IMR-90 (cell line): ENCODE measurements at regions not wholly inside any gene's neighbourhood (a gene's known extent, or its start where the extent isn't known, plus 50 kb on each side); places are given as distances from the start of the nearest gene placed in this dataset.

Experiments
- ATAC-seq: fragments of 200-7000 bp; cut with Tn5 transposase; 2 replicates; pipeline ENCODE4 v1.9.1; 2020; ENCODE audit warnings: low read depth, mild to moderate bottlenecking, moderate library complexity
- BruUV-seq: library from RNA; stranded (reverse); fragments of 400-500 nt; replicated peaks from 2 replicates; lab custom pipeline; 2021; lab: Mats Ljungman, UMichigan
- CTCF ChIA-PET: fragments of 300-600 bp; formaldehyde crosslinking; extraction: SDS; loops from one replicate; lab custom pipeline; 2021; ENCODE audit warnings: antibody characterized with exemption; lab: Yijun Ruan, JAX
- POLR2A ChIA-PET: fragments of 300-600 bp; sonication (Branson Sonifier 250); formaldehyde crosslinking; loops from one replicate; lab custom pipeline; 2022; ENCODE audit warnings: antibody characterized with exemption; ENCODE audit not compliant: unreplicated experiment; lab: Charles Lee
- DNase-seq: peaks from one replicate; pipeline ENCODE4 v3.0.0; 2013
- H2AFZ ChIP-seq: replicated peaks from 2 replicates; pipeline ENCODE3; 2013; ENCODE audit warnings: low read length, mild to moderate bottlenecking; ENCODE audit not compliant: poor library complexity
- H2AK5ac ChIP-seq: 2 replicates; pipeline ENCODE4 v1.6.1; 2013; ENCODE audit warnings: low read depth, low read length, inconsistent platforms
- H2AK9ac ChIP-seq: replicated peaks from 2 replicates; pipeline ENCODE3; 2013; ENCODE audit warnings: mild to moderate bottlenecking, low read depth, low read length, moderate library complexity; ENCODE audit not compliant: poor library complexity
- H2BK120ac ChIP-seq: 2 replicates; pipeline ENCODE4 v1.6.1; 2013; ENCODE audit warnings: low read depth, low read length, inconsistent platforms
- H2BK15ac ChIP-seq: 3 replicates; pipeline ENCODE4 v1.6.1; 2013; ENCODE audit warnings: low read depth, low read length, inconsistent platforms
- H2BK20ac ChIP-seq: 2 replicates; pipeline ENCODE4 v1.6.1; 2013; ENCODE audit warnings: low read depth, mild to moderate bottlenecking, inconsistent platforms, low read length, moderate library complexity
- H2BK5ac ChIP-seq: 2 replicates; pipeline ENCODE4 v1.6.1; 2013; ENCODE audit warnings: mild to moderate bottlenecking, low read depth, low read length, inconsistent platforms; ENCODE audit not compliant: poor library complexity, severe bottlenecking
- H3K14ac ChIP-seq: replicated peaks from 2 replicates; pipeline ENCODE4 v1.6.1; 2013; ENCODE audit warnings: low read depth, low read length, inconsistent platforms
- H3K18ac ChIP-seq: 2 replicates; pipeline ENCODE4 v1.6.1; 2013; ENCODE audit warnings: low read depth, low read length, control low read depth
- H3K23ac ChIP-seq: 2 replicates; pipeline ENCODE4 v1.6.1; 2013; ENCODE audit warnings: low read depth, low read length, inconsistent platforms
- H3K27ac ChIP-seq: 2 replicates; pipeline ENCODE4 v1.5.1; 2013; ENCODE audit warnings: mild to moderate bottlenecking, control low read depth, low read length; ENCODE audit not compliant: insufficient read depth
- H3K27me3 ChIP-seq: 2 replicates; pipeline ENCODE4 v1.6.1; 2013; ENCODE audit warnings: low read length; ENCODE audit not compliant: control insufficient read depth, insufficient read depth
- H3K36me3 ChIP-seq: 2 replicates; pipeline ENCODE4 v1.6.1; 2013; ENCODE audit warnings: low read length, mixed read lengths; ENCODE audit not compliant: control insufficient read depth, insufficient read depth
- H3K4ac ChIP-seq: 2 replicates; pipeline ENCODE4 v1.6.1; 2013; ENCODE audit warnings: low read depth, low read length, inconsistent platforms
- H3K4me1 ChIP-seq: 2 replicates; pipeline ENCODE4 v1.6.1; 2013; ENCODE audit warnings: low read length, mixed read lengths; ENCODE audit not compliant: control insufficient read depth, insufficient read depth
- H3K4me2 ChIP-seq: 2 replicates; pipeline ENCODE4 v1.6.1; 2013; ENCODE audit warnings: low read depth, mild to moderate bottlenecking, control low read depth, low read length, moderate library complexity
- H3K4me3 ChIP-seq: 2 replicates; pipeline ENCODE4 v1.5.1; 2013; ENCODE audit warnings: low read depth, mild to moderate bottlenecking, control low read depth, low read length, moderate library complexity; ENCODE audit not compliant: insufficient read depth
- H3K56ac ChIP-seq: 2 replicates; pipeline ENCODE4 v1.6.1; 2013; ENCODE audit warnings: low read length, inconsistent platforms; ENCODE audit not compliant: insufficient read depth; ENCODE audit errors: extremely low read depth
- H3K79me1 ChIP-seq, 2 experiments: 2 replicates each; pipeline ENCODE4 v1.6.1; 2013; ENCODE audit warnings: low read length in 2 of 2, inconsistent platforms in 1 of 2, low read depth in 1 of 2
- H3K9ac ChIP-seq: 2 replicates; pipeline ENCODE4 v1.6.1; 2013; ENCODE audit warnings: low read depth, low read length, control low read depth
- H3K9me1 ChIP-seq: 2 replicates; pipeline ENCODE4 v1.6.1; 2013; ENCODE audit warnings: low read length, inconsistent platforms; ENCODE audit not compliant: insufficient read depth
- H3K9me3 ChIP-seq: 2 replicates; pipeline ENCODE4 v1.6.1; 2013; ENCODE audit warnings: low read length; ENCODE audit not compliant: control insufficient read depth, insufficient read depth
- H4K20me1 ChIP-seq: 2 replicates; pipeline ENCODE4 v1.6.1; 2013; ENCODE audit warnings: low read length, inconsistent platforms; ENCODE audit not compliant: insufficient read depth
- H4K5ac ChIP-seq: 2 replicates; pipeline ENCODE4 v1.6.1; 2013; ENCODE audit warnings: mild to moderate bottlenecking, low read depth, low read length, control low read depth
- H4K8ac ChIP-seq, 2 experiments: 2 replicates each; pipeline ENCODE4 v1.6.1; 2013; ENCODE audit warnings: low read depth in 2 of 2, low read length in 2 of 2, control low read depth in 1 of 2, inconsistent platforms in 1 of 2
- H4K91ac ChIP-seq: 2 replicates; pipeline ENCODE4 v1.6.1; 2013; ENCODE audit warnings: low read depth, low read length, inconsistent platforms; ENCODE audit not compliant: insufficient read depth
- BHLHE40 ChIP-seq: fragments of 150-350 bp; IDR thresholded peaks from 2 replicates; pipeline ENCODE4 v1.6.1; 2016; ENCODE audit warnings: mild to moderate bottlenecking, low read depth, low read length
- CEBPB ChIP-seq: IDR thresholded peaks from 2 replicates; pipeline ENCODE4 v1.6.1; 2012; ENCODE audit warnings: low read depth, low read length, improper control_type of control experiment
- CHD1 ChIP-seq: IDR thresholded peaks from 2 replicates; pipeline ENCODE4 v1.6.1; 2012; ENCODE audit warnings: low read depth, low read length, improper control_type of control experiment
- FOS ChIP-seq: fragments of 150-350 bp; IDR thresholded peaks from 2 replicates; pipeline ENCODE4 v1.6.1; 2016; ENCODE audit warnings: low read depth, low read length
- MAFK ChIP-seq: IDR thresholded peaks from 2 replicates; pipeline ENCODE4 v1.6.1; 2012; ENCODE audit warnings: low read depth, low read length, improper control_type of control experiment
- MAZ ChIP-seq: IDR thresholded peaks from 2 replicates; pipeline ENCODE4 v1.6.1; 2012; ENCODE audit warnings: low read depth, mild to moderate bottlenecking, low read length, improper control_type of control experiment, moderate library complexity, borderline replicate concordance
- NFE2L2 ChIP-seq: fragments of 150-350 bp; IDR thresholded peaks from 2 replicates; pipeline ENCODE4 v1.6.1; 2016; ENCODE audit warnings: low read depth, mild to moderate bottlenecking, low read length
- POLR2A ChIP-seq: IDR thresholded peaks from 2 replicates; pipeline ENCODE4 v1.6.1; 2012; ENCODE audit warnings: mild to moderate bottlenecking, low read depth, low read length
- RAD21 ChIP-seq: IDR thresholded peaks from 2 replicates; pipeline ENCODE4 v1.6.1; 2012; ENCODE audit warnings: low read length, improper control_type of control experiment
- RCOR1 ChIP-seq: IDR thresholded peaks from 2 replicates; pipeline ENCODE4 v1.6.1; 2012; ENCODE audit warnings: mild to moderate bottlenecking, low read length, improper control_type of control experiment; ENCODE audit not compliant: insufficient replicate concordance
- RFX5 ChIP-seq: IDR thresholded peaks from 2 replicates; pipeline ENCODE4 v1.8.0; 2012; ENCODE audit warnings: low read depth, mild to moderate bottlenecking, low read length, moderate library complexity
- dilution Hi-C: fragments of 300-500 bp; cut with HindIII; formaldehyde crosslinking; loops from one replicate; pipeline ENCODE4 v1.14.3; 2018; ENCODE audit warnings: low sequenced_read_pairs; ENCODE audit not compliant: unreplicated experiment
- in situ Hi-C: fragments of 300-500 bp; cut with MboI; formaldehyde crosslinking; loops from 3 replicates; pipeline ENCODE4 v1.14.3; 2019; ENCODE audit warnings: low sequenced_read_pairs, inconsistent platforms, mixed read lengths
- intact Hi-C: fragments of 100-400 bp; cut with micrococcal nuclease; formaldehyde crosslinking; loops from 2 replicates; pipeline ENCODE4 v1.10.0; 2022
- TF ChIP-seq, protein P1 (sequence below): fragments of 150-350 bp; IDR thresholded peaks from 2 replicates; pipeline ENCODE4 v1.6.1; 2017; ENCODE audit warnings: mild to moderate bottlenecking, antibody characterized with exemption, low read length, low read depth
- TF ChIP-seq, protein P2 (sequence below): fragments of 150-350 bp; IDR thresholded peaks from 2 replicates; pipeline ENCODE4 v1.6.1; 2016; ENCODE audit warnings: low read depth, mild to moderate bottlenecking, low read length, moderate library complexity, borderline replicate concordance

DNA sequence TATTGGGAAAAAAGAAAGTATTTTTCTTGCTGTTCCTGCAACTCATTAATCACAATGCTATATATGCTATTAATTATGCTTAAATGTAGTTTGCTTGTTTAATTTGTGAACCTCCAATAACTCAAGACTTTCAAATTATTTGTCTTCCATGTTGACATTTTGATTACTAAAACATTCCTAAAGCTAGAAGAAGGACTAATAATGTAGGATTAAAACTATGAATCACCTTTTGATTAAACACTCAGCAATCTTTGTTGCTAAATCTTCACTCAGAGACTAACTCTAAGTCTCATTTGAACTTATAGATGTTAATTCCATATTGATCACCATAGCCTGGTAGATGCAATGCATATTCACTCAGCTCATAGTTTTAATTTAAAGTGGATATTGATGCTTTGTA, 524.6 kb upstream of the ZEB2 start:
- no peak overlapping the region for H3K4me3 ChIP-seq
- H3K18ac ChIP-seq = no peak overlapping the region
- H3K27me3 ChIP-seq = no peaks in the 10 kb centered on the region
- ATAC-seq (no peak), DNase-seq (no peak)
- 0 out of 2 replicates have a peak overlapping the region, but pooled peaks have one; percentile 16 for H2BK20ac ChIP-seq
- BruUV-seq = no TSS peak
- no peak overlapping the region for H3K14ac ChIP-seq
- H4K20me1 ChIP-seq = no peaks in the 10 kb centered on the region
- dilution Hi-C loops = no loop called here
- H3K27ac ChIP-seq = no peak overlapping the region
- H3K23ac ChIP-seq = no peak overlapping the region
- ChIA-PET CTCF (interaction anchor here (0.6 kb wide), 1 partner anchor 1558 kb away, joined by 5 read pairs; no protein-coding TSS in a partner anchor), POLR2A (no interaction called here)
- no peaks in the 10 kb centered on the region for H3K4me1 ChIP-seq
- H3K4ac ChIP-seq = no peak overlapping the region
- intact Hi-C loops = no loop called here
- no peak overlapping the region for H2AK9ac ChIP-seq
- H3K79me1 ChIP-seq = no peaks in the 10 kb centered on the region
- TF ChIP-seq, protein P1, sequence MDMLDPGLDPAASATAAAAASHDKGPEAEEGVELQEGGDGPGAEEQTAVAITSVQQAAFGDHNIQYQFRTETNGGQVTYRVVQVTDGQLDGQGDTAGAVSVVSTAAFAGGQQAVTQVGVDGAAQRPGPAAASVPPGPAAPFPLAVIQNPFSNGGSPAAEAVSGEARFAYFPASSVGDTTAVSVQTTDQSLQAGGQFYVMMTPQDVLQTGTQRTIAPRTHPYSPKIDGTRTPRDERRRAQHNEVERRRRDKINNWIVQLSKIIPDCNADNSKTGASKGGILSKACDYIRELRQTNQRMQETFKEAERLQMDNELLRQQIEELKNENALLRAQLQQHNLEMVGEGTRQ = no peak
- TF ChIP-seq NFE2L2 = no peak
- no peak for TF ChIP-seq MAFK
- no peak for TF ChIP-seq BHLHE40
- no peak for TF ChIP-seq POLR2A
- TF ChIP-seq CHD1 = no peak
- no peak for TF ChIP-seq MAZ
- TF ChIP-seq RAD21 = no peak
- no peak for TF ChIP-seq CEBPB
- no peak for TF ChIP-seq RCOR1
- no peak for TF ChIP-seq RFX5
- TF ChIP-seq FOS = no peak
- TF ChIP-seq, protein P2, sequence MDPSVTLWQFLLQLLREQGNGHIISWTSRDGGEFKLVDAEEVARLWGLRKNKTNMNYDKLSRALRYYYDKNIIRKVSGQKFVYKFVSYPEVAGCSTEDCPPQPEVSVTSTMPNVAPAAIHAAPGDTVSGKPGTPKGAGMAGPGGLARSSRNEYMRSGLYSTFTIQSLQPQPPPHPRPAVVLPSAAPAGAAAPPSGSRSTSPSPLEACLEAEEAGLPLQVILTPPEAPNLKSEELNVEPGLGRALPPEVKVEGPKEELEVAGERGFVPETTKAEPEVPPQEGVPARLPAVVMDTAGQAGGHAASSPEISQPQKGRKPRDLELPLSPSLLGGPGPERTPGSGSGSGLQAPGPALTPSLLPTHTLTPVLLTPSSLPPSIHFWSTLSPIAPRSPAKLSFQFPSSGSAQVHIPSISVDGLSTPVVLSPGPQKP = no peak
- no peak overlapping the region for H4K8ac ChIP-seq
- H3K56ac ChIP-seq = no peak overlapping the region
- H3K9me1 ChIP-seq = no peaks in the 10 kb centered on the region
- H4K5ac ChIP-seq = no peak overlapping the region
- no peak overlapping the region for H2AK5ac ChIP-seq
- in situ Hi-C loops = no loop called here
- H2BK5ac ChIP-seq = no peak overlapping the region
- no peak overlapping the region for H4K91ac ChIP-seq
- H3K36me3 ChIP-seq = no peaks in the 10 kb centered on the region
- no peaks in the 10 kb centered on the region for H3K9me3 ChIP-seq
- H3K4me2 ChIP-seq = no peak overlapping the region
- no peak overlapping the region for H3K9ac ChIP-seq
- no peak overlapping the region for H2BK120ac ChIP-seq
- no peak overlapping the region for H2AFZ ChIP-seq
- H2BK15ac ChIP-seq = no peak overlapping the region
